ENCODE measurements at regions not wholly inside any gene's neighbourhood (a gene's known extent, or its start where the extent isn't known, plus 50 kb on each side); places are given as distances from the start of the nearest gene placed in this dataset.

- TF ChIP-seq, protein P1, sequence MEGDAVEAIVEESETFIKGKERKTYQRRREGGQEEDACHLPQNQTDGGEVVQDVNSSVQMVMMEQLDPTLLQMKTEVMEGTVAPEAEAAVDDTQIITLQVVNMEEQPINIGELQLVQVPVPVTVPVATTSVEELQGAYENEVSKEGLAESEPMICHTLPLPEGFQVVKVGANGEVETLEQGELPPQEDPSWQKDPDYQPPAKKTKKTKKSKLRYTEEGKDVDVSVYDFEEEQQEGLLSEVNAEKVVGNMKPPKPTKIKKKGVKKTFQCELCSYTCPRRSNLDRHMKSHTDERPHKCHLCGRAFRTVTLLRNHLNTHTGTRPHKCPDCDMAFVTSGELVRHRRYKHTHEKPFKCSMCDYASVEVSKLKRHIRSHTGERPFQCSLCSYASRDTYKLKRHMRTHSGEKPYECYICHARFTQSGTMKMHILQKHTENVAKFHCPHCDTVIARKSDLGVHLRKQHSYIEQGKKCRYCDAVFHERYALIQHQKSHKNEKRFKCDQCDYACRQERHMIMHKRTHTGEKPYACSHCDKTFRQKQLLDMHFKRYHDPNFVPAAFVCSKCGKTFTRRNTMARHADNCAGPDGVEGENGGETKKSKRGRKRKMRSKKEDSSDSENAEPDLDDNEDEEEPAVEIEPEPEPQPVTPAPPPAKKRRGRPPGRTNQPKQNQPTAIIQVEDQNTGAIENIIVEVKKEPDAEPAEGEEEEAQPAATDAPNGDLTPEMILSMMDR (IDR thresholded peaks at IDR 0.05): no peak
- TF ChIP-seq EZH2phosphoT487 (IDR thresholded peaks at IDR 0.05): no peak
- no peak for TF ChIP-seq EZH2 (IDR thresholded peaks at IDR 0.05)
- Mint-ChIP-seq H3K4me3 (no peak overlapping the region), H3K36me3 (no peaks in the 10 kb centered on the region), H3K9me3 (no peaks in the 10 kb centered on the region), H3K4me1 (peaks cover 4% of the 10 kb centered on the region), H3K27me3 (ENCODE audit: insufficient read depth, low read depth) (peaks cover 5% of the 10 kb centered on the region), H3K27ac (no peak overlapping the region)
- Histone ChIP-seq H3K4me1 (peaks cover 9% of the 10 kb centered on the region), H3K79me2 (ENCODE audit: low read depth) (no peaks in the 10 kb centered on the region), H4K20me1 (ENCODE audit: low read depth) (no peaks in the 10 kb centered on the region), H3K9ac (no peak overlapping the region), H3K27me3 (no peaks in the 10 kb centered on the region), H2AFZ (replicated peaks) (no peak overlapping the region), H3K9me3 (ENCODE audit: low read depth) (peaks cover 5% of the 10 kb centered on the region), H3K36me3 (no peaks in the 10 kb centered on the region), H3K4me2 (no peak overlapping the region), H3K4me3 (no peak overlapping the region), H3F3A (ENCODE audit: low read depth) (no peaks in the 10 kb centered on the region), H3K27ac (no peak overlapping the region)
- DNase-seq (ENCODE audit: low spot score): no peak
These were observed 622.0 kb upstream of the PFKP start for GRCh38 chr10:2445370-2445769.

GRCh38 chr10:2439983-2440382, 627.4 kb upstream of the PFKP start:
- Mint-ChIP-seq H3K36me3 (no peaks in the 10 kb centered on the region), H3K9me3 (peaks cover 1% of the 10 kb centered on the region), H3K4me1 (peaks cover 14% of the 10 kb centered on the region), H3K27ac (no peak overlapping the region), H3K4me3 (no peak overlapping the region), H3K27me3 (ENCODE audit: insufficient read depth, low read depth) (peaks cover 5% of the 10 kb centered on the region)
- no peaks in the 10 kb centered on the region for H3K27me3 ChIP-seq
- peaks cover 9% of the 10 kb centered on the region for H3K4me1 ChIP-seq
- TF ChIP-seq EZH2phosphoT487 (IDR thresholded peaks at IDR 0.05): no peak
- no peak for TF ChIP-seq EZH2 (IDR thresholded peaks at IDR 0.05)
- TF ChIP-seq, protein P1 (IDR thresholded peaks at IDR 0.05): no peak
- no peaks in the 10 kb centered on the region for H3K79me2 ChIP-seq (ENCODE audit: low read depth)
- no peak overlapping the region for H2AFZ ChIP-seq (replicated peaks)
- H3K9me3 ChIP-seq (ENCODE audit: low read depth): no peaks in the 10 kb centered on the region
- no peak overlapping the region for H3K9ac ChIP-seq
- no peak overlapping the region for H3K27ac ChIP-seq
- no peaks in the 10 kb centered on the region for H3F3A ChIP-seq (ENCODE audit: low read depth)
- no peaks in the 10 kb centered on the region for H4K20me1 ChIP-seq (ENCODE audit: low read depth)
- no peaks in the 10 kb centered on the region for H3K36me3 ChIP-seq
- no peak overlapping the region for H3K4me3 ChIP-seq
- DNase-seq (ENCODE audit: low spot score): no peak
- no peak overlapping the region for H3K4me2 ChIP-seq

- Mint-ChIP-seq H3K27ac (no peak overlapping the region), H3K4me3 (no peak overlapping the region), H3K9me3 (peaks cover 8% of the 10 kb centered on the region), H3K27me3 (ENCODE audit: insufficient read depth, low read depth) (peaks cover 2% of the 10 kb centered on the region), H3K36me3 (no peaks in the 10 kb centered on the region), H3K4me1 (peaks cover 14% of the 10 kb centered on the region)
- H3K36me3 ChIP-seq: no peaks in the 10 kb centered on the region
- no peak overlapping the region for H3K9ac ChIP-seq
- H4K20me1 ChIP-seq (ENCODE audit: low read depth): no peaks in the 10 kb centered on the region
- TF ChIP-seq, protein P1 (IDR thresholded peaks at IDR 0.05): no peak
- TF ChIP-seq EZH2phosphoT487 (IDR thresholded peaks at IDR 0.05) (no peak), EZH2 (IDR thresholded peaks at IDR 0.05) (no peak)
- H2AFZ ChIP-seq (replicated peaks): no peak overlapping the region
- no peaks in the 10 kb centered on the region for H3F3A ChIP-seq (ENCODE audit: low read depth)
- DNase-seq (ENCODE audit: low spot score): no peak
- no peaks in the 10 kb centered on the region for H3K79me2 ChIP-seq (ENCODE audit: low read depth)
- H3K9me3 ChIP-seq (ENCODE audit: low read depth): no peaks in the 10 kb centered on the region
- H3K4me3 ChIP-seq: no peak overlapping the region
- no peaks in the 10 kb centered on the region for H3K27me3 ChIP-seq
- peaks cover 9% of the 10 kb centered on the region for H3K4me1 ChIP-seq
- H3K27ac ChIP-seq: no peak overlapping the region
- no peak overlapping the region for H3K4me2 ChIP-seq
These were observed 628.3 kb upstream of the PFKP start for GRCh38 chr10:2439000-2439399.
